ENCODE measurements at regions not wholly inside any gene's neighbourhood (a gene's known extent, or its start where the extent isn't known, plus 50 kb on each side); places are given as distances from the start of the nearest gene placed in this dataset.

DNA sequence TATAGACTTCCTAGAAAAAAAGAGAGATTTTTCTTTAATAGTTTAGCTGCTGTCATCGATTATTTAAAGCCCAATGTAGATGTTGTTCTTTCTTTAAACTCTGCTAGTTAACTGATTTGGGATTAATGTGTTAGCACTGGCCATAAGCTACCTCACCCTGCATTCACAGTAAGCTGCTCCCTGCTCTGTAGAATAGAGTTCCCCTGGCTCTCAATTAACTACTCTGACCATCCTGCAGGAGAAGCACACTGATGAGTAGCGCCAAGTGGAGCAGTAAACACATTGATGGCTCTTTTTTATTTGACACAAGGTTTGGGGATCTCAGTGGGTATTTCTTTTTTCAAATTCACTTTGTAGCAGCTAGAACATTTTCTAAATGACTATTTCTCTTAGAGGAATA is 807.9 kb upstream of the ZNF608 start:
- DNase-seq (ENCODE audit: low read depth in 2 of 2): no peak

DNA sequence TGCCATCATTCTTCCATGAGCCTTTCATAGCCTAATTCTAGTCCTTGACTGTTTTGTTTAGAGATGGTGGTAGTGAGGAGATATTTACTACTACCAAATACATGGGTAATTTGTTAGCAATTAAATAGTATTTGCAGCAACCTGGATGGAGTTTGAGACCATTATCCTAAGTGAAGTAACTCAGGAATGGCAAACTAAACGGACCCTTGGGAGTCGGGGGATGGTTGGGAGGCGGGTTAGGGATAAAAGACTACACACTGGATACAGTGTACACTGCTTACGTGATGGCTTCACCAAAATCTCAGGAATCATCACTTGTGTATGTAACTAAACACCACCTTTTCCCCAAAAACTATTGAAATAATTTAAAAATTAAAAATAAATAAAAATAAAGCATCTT is 809.2 kb upstream of the ZNF608 start:
- no peak for DNase-seq (ENCODE audit: low read depth in 2 of 2)

DNA sequence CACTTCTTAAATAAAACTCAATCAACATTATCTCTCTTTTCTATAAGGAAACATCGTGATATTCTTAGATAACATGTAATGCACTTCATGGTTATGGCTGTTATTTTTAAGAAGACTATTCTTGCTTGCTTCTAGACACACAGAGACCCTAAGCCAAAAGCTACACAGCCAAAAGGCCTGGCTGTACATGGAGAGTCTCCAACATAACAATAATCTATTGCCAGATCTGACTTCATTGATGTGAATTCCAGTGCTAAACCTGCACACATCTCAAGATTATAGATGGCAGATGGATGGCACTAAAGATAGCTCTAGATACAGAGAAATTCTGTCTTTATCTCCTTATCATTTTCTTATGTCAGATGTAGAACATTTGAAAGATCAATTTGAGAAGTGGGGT is 811.6 kb upstream of the ZNF608 start:
- DNase-seq (ENCODE audit: low read depth in 2 of 2): no peak

DNA sequence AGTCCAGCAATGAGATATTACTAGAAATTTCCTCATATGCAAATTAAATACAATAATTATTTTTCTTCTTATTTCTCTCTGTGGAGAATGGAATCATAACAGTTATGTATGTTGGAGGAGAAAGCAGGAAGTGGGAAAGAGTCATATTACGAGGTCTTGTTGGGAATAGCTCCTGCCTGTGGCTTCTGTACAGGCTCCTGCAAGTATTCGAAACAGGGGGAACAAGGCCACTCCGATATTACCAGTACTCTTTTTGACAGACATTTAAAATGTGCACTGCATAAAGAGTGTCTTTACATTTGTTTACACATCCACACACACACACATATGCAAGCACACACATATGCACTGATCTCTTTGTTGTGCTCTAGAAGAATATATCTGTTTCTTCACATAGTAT is 812.0 kb upstream of the ZNF608 start:
- no peak for DNase-seq (ENCODE audit: low read depth in 2 of 2)

DNA sequence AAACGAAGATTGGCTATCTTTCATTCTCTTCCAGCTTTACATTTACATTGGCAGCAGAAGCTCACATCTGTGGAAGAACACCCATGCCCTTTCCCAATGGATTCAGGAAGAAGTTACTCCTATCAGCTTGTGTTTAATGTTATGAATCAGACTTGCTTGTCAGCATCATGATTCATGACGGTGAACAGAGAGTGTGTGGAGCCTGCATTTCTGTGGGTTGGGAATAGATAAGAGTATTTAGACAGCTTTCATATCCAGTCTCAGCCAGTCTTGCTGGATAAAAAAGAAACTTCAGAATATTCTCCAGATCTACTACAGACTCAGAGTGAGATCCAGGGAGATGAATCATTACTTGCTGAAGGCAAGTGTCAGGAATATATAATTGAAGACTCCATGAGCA is 812.9 kb upstream of the ZNF608 start:
- no peak for DNase-seq (ENCODE audit: low read depth in 2 of 2)

DNA sequence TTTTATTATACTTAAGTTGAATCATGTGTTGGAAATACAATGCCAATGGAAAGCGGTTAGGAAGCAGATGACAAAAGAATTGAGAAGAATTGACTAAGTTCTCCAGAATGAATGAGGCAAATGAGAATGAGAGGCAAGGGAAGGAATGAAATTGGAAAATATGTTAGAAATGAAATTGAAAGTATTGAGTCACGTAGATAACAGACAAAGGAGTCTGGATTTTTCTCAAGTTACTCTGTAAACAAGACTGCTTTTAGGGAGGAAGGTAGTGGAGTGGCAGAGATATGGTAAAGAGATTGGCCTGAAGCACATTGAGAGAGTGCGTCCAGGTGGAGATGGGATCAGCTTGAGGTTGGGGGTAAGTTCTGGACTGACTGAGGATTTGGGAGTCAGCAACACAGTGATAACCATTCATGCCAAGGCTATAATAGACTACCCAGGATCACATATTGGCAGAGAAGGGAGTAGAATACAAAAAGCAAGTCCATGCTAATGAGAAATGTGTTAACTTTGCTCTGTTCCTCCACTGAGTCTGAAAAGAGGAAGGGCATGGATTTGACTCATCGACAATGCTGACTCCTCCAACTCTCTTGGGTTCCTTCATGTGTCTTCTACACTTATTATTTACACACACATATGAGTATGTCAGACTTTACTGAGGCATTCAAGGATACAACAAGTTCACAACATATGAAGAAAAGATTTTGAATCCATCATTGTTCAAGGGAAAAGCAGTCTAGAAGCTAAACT is 814.2 kb upstream of the ZNF608 start:
- no peak for DNase-seq (ENCODE audit: low read depth in 2 of 2)

DNA sequence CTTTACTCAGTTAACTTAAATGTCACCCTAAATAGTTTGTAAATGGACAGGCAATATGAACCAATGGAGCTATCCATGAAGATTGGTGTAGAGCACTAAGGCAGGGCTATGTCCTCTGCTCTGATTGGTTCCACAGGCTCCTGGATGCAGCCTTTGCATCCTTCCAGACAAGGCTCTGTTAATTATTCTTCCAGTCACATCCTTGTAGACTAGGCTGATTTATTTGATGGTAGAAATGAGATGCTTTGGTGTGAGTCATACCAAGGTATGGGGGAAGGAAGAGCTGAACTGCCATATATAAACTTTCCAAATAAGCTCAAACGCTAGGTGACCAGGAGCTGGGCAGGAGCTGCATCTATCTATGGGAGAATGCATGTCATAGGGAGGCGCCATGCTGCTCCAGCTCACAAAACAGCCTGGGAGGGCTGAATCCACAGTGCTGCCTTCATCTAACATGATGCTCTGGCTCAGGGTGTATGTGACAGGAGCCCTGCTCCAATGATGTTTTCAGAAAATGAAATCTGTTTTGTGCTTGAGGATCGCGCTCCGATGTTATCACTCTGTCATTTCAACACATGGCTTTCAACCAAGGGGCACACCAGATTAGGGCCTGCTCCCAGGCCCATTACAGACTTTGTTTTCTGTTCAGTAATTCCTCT is 818.0 kb upstream of the ZNF608 start:
- no peak for DNase-seq (ENCODE audit: low read depth in 2 of 2)

DNA sequence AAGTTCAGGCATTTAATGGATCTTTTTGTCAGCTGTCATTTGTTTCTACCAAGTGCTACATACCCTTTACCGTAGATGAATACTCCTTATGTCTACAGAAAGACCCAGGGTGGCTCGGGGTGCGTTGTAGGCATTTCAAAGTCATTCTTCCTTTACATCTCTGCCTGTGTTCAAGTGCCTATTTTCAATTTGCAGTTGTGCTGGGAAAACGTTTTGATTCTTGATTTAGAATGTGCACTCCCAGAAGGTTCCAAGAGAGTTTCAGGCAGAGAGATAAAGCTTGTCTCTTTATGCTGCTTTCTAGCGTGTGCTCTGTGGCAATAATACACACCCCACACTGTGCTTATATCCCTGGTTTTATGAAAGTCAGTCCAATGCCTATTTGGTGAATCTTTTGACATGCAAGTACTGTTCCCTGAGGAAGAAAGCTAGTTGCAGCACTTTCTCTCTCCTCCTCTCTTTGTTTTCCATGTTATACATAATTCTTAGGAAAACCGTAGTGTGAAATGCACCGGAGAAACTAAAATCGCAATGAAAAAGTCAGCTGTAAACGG is 828.1 kb upstream of the ZNF608 start:
- no peak for DNase-seq (ENCODE audit: low read depth in 2 of 2)

DNA sequence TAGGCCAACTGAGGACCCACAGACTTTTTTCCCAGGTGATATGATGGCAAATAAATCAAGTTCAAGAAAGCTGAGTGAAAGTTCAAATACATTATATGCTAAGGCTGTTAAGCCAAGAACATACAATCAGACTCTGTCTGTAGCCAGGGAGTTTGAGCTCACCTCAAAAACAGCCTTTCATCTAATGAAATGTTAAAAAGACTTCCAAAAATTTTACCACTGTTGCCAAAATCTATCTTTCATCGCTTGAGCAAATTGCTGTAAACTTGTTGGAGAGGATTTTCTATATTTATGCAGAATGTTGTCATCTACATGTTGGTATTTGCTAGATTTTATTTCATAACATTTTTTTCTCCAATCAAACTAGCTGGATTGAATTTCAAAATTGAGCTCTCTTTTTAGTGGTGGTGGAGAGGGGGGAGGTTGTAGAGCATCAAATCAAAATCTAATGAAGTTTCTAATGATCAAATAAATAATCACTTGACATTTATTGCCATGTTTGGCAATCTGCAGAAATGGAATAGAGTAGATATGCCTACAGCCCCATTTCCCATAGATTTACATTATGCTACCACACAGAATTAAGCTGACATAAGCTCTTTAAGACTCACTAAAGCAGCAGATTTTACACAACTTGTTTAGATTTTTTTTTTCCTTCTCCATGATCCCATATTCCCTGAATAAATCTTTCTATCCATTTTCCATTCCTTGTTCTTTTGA is 828.9 kb upstream of the ZNF608 start:
- DNase-seq (ENCODE audit: low read depth in 2 of 2): no peak

DNA sequence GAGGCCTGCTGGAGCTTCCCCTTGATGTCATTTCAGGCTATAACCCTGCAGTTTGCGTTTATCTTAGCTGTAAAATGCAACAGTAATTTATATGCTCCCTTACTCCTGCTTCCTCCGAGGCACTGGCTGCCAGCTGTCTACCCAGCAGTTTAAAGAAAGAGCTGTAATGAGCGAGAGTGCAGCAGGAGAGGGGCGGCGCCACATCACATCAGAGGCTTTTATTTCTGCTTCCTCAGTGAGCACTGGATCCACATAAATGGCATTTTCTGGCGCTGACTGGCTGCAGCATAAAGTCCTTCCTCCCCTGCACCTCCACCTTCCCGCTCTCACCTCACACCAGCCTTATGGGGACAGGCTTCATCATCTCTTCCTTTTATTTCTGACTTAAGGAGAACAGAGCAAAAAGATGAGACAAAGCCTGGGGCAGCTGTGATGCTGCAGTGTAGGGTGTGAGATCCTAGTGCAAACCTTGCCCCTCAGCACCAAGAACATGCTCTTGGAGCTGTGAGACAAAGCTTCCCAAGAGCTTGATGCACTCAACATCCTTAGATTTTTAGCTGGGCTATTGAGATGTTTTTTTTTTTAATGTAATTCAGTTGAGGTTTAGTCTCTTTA is 829.6 kb upstream of the ZNF608 start:
- no peak for DNase-seq (ENCODE audit: low read depth in 2 of 2)

DNA sequence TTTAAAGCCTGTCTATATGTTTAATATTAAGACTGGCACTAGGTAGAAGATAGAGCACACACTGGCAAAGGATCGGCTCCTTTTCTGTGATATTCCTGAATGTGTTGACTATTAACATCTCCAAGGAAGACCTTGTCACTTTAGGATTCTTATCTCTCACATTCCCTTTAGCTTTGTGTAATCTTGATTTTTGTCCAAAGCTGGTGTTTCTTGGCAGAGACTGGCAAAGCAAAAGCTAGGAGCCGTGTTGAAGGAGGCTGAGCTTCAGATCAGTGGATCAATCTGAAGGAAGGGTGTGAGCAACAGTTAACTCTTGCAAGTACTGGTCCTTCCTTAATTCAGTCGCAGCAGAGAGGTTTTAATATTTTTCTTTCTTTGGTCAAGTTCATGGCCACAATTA is 830.4 kb upstream of the ZNF608 start:
- no peak for DNase-seq (ENCODE audit: low read depth in 2 of 2)

DNA sequence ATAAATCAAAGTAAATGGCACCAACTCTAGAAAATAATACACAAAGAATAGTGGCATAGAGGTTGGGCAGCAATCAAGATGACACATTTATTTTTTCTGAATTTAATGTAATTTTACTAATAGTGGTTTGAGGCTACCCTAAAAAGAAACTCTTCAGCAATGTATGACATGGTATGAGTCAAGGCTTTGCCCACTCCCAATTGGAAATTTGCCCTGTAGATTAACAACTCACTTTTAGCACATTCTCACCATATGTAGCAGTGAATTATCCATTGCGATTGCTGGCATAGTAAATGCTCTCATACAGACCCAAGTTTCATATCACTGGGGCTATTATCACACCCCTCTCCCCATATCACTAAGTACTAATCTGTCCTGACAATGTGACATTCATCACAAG is 832.1 kb upstream of the ZNF608 start:
- no peak for DNase-seq (ENCODE audit: low read depth in 2 of 2)

DNA sequence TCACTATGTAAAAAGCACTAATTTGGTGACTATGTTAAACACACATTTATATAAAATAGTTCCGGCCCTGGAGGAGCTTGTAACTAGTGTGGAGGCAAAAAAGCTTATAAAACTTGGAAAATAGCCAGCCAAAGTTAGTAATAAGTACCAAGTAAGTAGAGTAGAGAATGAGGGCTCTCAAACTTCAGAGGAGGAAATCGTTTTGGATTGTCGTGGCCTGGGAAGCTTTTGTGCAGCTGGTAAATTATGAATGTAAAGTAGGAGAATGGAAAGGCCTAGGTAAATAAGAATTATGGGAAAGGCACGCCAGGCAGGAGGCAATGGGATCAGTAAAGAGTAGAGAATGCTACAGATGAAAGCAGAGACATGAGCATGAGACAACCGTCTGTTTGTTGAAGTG is 832.7 kb upstream of the ZNF608 start:
- no peak for DNase-seq (ENCODE audit: low read depth in 2 of 2)

DNA sequence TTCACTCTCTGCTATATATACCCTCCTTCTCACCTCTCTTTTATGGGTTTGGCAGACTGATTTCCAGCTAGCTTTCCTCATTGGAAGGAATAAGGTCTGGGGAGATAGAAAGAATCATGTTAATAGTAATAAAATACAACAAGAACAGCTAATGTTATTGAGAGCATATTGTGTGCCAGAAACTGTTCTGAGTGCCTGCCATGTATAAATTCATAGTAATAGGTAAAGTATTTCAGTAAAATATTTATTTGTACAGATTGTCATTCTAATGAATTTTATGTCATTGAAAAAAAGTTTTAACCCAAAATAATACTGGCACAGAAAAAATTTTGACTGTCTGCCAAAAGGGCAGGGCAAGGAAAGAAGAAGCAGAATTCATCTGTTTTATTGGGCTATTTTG is 834.9 kb upstream of the ZNF608 start:
- DNase-seq (ENCODE audit: low read depth in 2 of 2): no peak

DNA sequence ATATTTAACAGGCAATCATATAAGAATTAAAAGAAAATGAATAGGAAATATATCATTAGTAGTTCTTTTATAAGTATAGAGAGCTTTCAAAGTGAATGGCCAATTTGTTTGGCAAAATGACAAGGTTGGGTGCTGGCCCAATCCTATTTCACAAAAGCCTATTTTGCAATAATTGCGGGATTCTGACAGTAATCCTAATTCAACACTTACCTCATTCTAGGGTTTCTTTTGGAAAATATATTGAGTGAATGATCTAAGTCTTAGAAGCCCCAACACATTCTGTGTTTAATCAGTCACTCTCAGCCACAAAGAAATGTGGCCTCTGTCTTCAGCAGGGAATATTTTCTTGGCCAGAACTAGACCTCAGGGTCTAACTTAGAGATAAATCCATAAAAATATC is 835.9 kb upstream of the ZNF608 start:
- no peak for DNase-seq (ENCODE audit: low read depth in 2 of 2)

DNA sequence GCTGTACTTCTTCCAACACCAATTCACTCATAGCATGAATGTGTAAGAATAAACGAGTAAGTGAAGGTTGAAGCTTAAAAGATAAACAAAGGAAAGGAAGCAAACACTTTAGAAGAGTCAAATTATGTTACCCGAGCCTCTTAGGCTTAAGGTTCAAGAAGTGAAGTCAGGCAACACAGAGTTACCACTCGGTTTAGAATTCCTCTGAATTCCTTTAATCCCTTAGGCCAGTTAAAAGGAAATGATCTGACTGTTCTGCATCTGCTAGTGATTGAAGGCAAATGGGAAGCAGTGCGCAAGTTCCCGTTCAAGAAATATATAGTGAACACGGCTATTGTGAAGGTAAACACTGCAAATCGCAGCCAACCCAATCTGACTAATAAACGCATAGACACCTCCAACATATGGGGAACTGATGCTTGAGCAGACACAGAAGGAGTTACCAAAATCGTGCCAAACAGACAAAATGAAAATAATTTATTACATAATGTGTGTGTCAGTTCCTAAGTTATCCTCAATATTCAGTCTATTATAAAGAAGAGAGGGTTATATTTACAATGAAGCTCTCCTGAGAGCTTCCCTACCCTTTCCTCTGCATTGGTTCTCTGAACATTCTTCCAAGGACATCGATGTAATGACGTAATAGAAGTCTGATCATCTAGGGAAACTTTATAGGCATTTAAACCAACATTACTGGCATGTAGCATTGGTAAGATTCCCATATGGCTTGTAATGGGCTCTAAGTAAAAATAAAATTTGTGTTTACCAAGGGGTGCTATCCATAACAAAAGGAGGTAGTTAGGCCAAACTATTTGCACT is 837.1 kb upstream of the ZNF608 start:
- DNase-seq (ENCODE audit: low read depth in 2 of 2): no peak

DNA sequence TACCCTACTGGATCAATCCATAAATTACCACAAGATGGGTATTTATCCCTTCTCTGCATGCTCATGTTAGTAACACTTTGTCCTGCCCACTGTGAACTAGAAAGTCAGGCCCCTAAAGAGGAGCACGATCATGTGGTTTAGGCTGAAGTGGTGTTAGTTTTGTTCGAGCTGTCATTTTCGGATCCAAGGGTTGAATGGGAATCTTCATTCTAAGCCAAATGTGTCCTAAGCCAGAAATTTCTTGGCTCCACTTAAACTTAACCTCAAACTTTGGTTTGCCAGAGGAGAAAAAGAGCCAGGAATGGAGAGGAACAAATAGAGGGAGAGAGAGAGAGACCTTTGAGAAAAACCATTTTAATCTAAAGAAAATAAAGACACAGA is 837.7 kb upstream of the ZNF608 start:
- DNase-seq (ENCODE audit: low read depth in 2 of 2): no peak

DNA sequence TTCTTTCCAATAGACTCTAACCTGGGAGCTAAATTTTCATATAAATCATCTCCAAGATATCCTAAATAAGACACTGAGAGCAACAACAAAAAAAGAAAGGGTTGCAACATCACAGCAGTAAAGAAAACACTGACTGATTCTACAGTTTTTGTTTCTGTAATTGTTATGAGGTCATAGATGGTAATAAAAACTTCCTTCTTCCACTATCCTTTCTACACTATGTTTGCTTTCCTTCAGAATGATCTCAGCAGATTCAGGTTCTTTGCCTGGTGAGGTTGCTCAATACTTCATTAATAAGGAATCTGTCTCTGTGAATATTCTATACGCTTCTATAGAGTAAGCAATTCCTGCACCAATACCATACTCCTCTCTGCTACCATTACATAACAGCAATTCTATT is 835.6 kb upstream of the GRAMD2B start:
- no peak for DNase-seq (ENCODE audit: low read depth in 2 of 2)

DNA sequence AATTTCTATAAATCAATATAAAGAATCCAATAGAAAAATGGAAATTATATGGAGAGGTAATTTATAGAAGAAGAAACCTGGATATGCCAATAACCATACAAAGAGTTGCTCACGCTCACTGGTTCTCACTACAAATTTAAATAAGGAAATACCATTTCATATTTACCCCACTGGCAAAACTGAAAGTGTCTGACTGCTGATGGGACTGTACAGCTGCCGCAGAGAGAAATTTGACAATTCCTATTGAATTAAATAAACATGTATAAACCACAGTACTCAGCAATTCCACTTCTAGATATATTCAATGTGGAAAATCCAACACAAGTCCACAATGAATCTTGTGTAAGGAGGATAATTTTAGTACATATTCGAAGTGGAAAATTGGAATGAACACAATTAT is 830.4 kb upstream of the GRAMD2B start:
- DNase-seq (ENCODE audit: low read depth in 2 of 2): no peak

DNA sequence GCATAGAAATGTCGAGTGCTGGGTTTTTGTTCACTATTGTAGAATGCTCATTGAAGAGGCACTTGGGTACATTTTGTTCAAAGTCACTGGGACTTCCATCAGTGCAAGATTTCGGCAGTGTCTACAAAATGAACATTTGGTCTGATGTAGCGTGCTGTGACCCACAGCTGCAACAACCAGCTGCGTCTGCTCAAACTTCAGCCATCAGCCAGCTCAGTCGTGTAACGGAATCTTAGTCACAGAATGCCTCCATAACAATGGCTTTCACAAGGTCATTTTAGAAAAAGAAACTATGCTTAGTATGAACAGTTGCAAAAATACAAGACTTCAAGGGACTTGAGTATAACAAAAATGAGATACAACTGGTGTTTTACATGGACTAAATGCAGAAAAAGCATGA is 828.1 kb upstream of the GRAMD2B start:
- DNase-seq (ENCODE audit: low read depth in 2 of 2): no peak

DNA sequence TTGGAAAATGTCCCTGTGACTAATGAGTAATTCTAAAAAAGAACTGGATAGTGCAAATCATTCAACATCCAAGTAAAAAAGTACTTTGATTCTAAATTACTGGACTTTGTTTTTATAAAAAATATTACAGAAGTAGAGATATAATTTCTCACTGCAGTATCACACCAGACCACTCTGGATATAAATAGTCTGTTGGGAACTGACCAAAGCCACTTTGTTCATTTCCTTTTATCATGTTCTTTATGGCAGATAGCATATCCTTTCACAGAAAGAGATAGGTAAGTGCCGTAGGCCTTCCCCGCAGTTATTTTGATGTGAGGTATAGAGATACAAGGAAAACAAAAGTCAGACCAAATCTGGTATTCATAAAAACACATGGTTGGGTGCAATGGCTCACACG is 827.4 kb upstream of the GRAMD2B start:
- DNase-seq (ENCODE audit: low read depth in 2 of 2): no peak

DNA sequence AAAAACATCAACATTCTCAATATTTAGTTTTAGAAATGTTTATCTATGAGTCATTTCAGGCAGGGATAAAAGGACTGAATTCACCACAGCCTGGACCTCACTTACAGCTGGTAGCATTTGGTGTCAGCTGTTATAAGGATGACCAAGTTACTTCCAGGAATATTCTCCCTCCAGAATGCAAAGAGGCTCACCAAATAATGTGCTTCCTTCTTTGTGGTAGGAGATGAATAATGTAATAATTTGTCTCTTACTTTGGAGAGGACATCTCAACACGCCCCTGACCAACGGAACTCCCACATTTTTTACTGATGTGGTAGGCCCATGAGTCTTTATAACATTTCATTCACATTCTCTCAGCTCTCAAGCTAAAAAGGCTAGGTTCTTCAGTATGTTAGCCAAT is 825.9 kb upstream of the GRAMD2B start:
- DNase-seq (ENCODE audit: low read depth in 2 of 2): no peak

All from activated CD4-positive, alpha-beta T cell treated with anti-CD3 and anti-CD28 coated beads for 24 hours (primary cell).